GM21447 (cell line): ENCODE measurements at regions not wholly inside any gene's neighbourhood (a gene's known extent, or its start where the extent isn't known, plus 50 kb on each side); places are given as distances from the start of the nearest gene placed in this dataset.
"Not testable (repeated sequence)": the region's sequence is repeated elsewhere in the genome, so short reads cannot be mapped to it uniquely, and the experiment has no call there.

Source experiments
- ATAC-seq: cut with Tn5 transposase; IDR thresholded peaks from one replicate; pipeline ENCODE4 v1.9.1; 2021; ENCODE audit not compliant: unreplicated experiment

- no peak for ATAC-seq
These were observed 156.2 kb downstream of the HRH4 start for GRCh38 chr18:24616653-24617052.

GRCh38 chr18:24624421-24624820, 164.0 kb downstream of the HRH4 start:
- ATAC-seq = not testable (repeated sequence)

- no peak for ATAC-seq
These were observed 167.3 kb downstream of the HRH4 start for GRCh38 chr18:24627644-24628315.

- no peak for ATAC-seq
These were observed 167.9 kb downstream of the HRH4 start for GRCh38 chr18:24628326-24628725.

GRCh38 chr18:24629921-24630320, 169.5 kb downstream of the HRH4 start:
- no peak for ATAC-seq

- ATAC-seq = no peak
These were observed 170.0 kb downstream of the HRH4 start for GRCh38 chr18:24630346-24630880.

- ATAC-seq = no peak
These were observed 171.0 kb downstream of the HRH4 start for GRCh38 chr18:24631243-24632025.

- no peak for ATAC-seq
These were observed 171.9 kb downstream of the HRH4 start for GRCh38 chr18:24632158-24632988.

- no peak for ATAC-seq
These were observed 172.7 kb downstream of the HRH4 start for GRCh38 chr18:24633121-24633520.

GRCh38 chr18:24649571-24649970, 189.1 kb downstream of the HRH4 start:
- ATAC-seq = no peak

- no peak for ATAC-seq
These were observed 191.0 kb downstream of the HRH4 start for GRCh38 chr18:24651434-24651833.

- no peak for ATAC-seq
These were observed 195.6 kb downstream of the HRH4 start for GRCh38 chr18:24656050-24656449.

- no peak for ATAC-seq
These were observed 196.4 kb downstream of the HRH4 start for GRCh38 chr18:24656551-24657443.

GRCh38 chr18:24657444-24657842, 197.0 kb downstream of the HRH4 start:
- ATAC-seq = no peak

- ATAC-seq = no peak
These were observed 197.9 kb downstream of the HRH4 start for GRCh38 chr18:24658302-24658701.

GRCh38 chr18:24659827-24660720, 199.6 kb downstream of the HRH4 start:
- peak; percentile 88 for ATAC-seq

- ATAC-seq = no peak
These were observed 200.5 kb downstream of the HRH4 start for GRCh38 chr18:24660956-24661355.

- ATAC-seq = no peak
These were observed 202.0 kb downstream of the HRH4 start for GRCh38 chr18:24662412-24662821.

GRCh38 chr18:24663026-24663425, 202.6 kb downstream of the HRH4 start:
- ATAC-seq = no peak
